DND-41 (cell line): ENCODE measurements at regions not wholly inside any gene's neighbourhood (a gene's known extent, or its start where the extent isn't known, plus 50 kb on each side); places are given as distances from the start of the nearest gene placed in this dataset.

Experiments
- EZH2 ChIP-seq: IDR thresholded peaks from 3 replicates; pipeline ENCODE4 v1.6.1; 2012; ENCODE audit warnings: borderline replicate concordance, low read depth, mild to moderate bottlenecking, moderate library complexity, low read length, inconsistent platforms; ENCODE audit not compliant: severe bottlenecking
- TF ChIP-seq, protein P1 (sequence below): IDR thresholded peaks from 2 replicates; pipeline ENCODE4 v1.5.1; 2012; ENCODE audit warnings: borderline replicate concordance, low read length, moderate library complexity, mild to moderate bottlenecking; ENCODE audit not compliant: poor library complexity, severe bottlenecking; ENCODE audit errors: extremely low read depth

DNA sequence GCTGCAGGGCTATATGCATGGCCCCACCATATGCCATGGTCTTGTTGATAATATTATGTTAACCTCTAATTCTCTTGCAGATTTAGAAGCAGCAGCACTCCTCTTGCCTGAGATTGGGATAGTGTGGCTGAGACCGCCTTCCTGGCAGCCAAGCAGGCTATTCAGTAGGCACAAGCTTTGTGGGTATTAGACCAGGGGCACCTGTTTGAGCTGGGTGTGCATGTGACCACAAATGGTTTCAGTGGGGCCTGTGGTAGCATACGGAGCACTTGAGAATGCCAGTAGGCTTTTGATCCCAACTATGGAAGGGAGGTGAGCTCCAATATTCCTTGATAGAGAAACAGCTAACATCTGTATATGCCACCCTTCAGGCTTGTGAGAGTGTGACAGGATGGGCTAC lies 625.1 kb upstream of the NUDT12 start:
- TF ChIP-seq, protein P1, sequence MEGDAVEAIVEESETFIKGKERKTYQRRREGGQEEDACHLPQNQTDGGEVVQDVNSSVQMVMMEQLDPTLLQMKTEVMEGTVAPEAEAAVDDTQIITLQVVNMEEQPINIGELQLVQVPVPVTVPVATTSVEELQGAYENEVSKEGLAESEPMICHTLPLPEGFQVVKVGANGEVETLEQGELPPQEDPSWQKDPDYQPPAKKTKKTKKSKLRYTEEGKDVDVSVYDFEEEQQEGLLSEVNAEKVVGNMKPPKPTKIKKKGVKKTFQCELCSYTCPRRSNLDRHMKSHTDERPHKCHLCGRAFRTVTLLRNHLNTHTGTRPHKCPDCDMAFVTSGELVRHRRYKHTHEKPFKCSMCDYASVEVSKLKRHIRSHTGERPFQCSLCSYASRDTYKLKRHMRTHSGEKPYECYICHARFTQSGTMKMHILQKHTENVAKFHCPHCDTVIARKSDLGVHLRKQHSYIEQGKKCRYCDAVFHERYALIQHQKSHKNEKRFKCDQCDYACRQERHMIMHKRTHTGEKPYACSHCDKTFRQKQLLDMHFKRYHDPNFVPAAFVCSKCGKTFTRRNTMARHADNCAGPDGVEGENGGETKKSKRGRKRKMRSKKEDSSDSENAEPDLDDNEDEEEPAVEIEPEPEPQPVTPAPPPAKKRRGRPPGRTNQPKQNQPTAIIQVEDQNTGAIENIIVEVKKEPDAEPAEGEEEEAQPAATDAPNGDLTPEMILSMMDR, result no peak
- TF ChIP-seq EZH2, result no peak
